ENCODE measurements at regions not wholly inside any gene's neighbourhood (a gene's known extent, or its start where the extent isn't known, plus 50 kb on each side); places are given as distances from the start of the nearest gene placed in this dataset.

- H3K27me3 ChIP-seq (ENCODE audit: control insufficient read depth, insufficient read depth, low read length): no peaks in the 10 kb centered on the region
These were observed 191.1 kb upstream of the DDI1 start for GRCh38 chr11:103845331-103845730.

GRCh38 chr11:103848686-103849085 lies 187.8 kb upstream of the DDI1 start:
- H3K27ac ChIP-seq (ENCODE audit: insufficient read depth, low read length): no peak overlapping the region
- no peaks in the 10 kb centered on the region for H3K27me3 ChIP-seq (ENCODE audit: control insufficient read depth, insufficient read depth, low read length)
- no peak overlapping the region for H3K4me3 ChIP-seq (replicated peaks in 1 of 4; ENCODE audit: control extremely low read depth in 1 of 4, insufficient read depth in 1 of 4, low read depth in 3 of 4, low read length in 4 of 4)
- no peak overlapping the region for H2AFZ ChIP-seq (ENCODE audit: low read length)
- H3K4me2 ChIP-seq (ENCODE audit: extremely low read depth, insufficient read depth, low read length): no peak overlapping the region
- no peaks in the 10 kb centered on the region for H3K9me3 ChIP-seq (ENCODE audit: control insufficient read depth, insufficient read depth, low read depth, low read length)
- TF ChIP-seq CTCF (conservative IDR thresholded peaks at IDR 0.05 in 1 of 2, IDR thresholded peaks at IDR 0.05 in 1 of 2; ENCODE audit: low read depth in 1 of 2, low read length in 2 of 2) (no peak), EZH2 (IDR thresholded peaks at IDR 0.05; ENCODE audit: low read length, missing control alignments) (no peak)
- H3K4me1 ChIP-seq (ENCODE audit: control insufficient read depth, extremely low read depth, insufficient read depth, low read length): no peaks in the 10 kb centered on the region
- H4K20me1 ChIP-seq (ENCODE audit: control insufficient read depth, extremely low read depth, insufficient read depth, low read length): no peaks in the 10 kb centered on the region
- no peaks in the 10 kb centered on the region for H3K36me3 ChIP-seq (ENCODE audit: control insufficient read depth, insufficient read depth, low read length)
- no peak overlapping the region for H3K9ac ChIP-seq (ENCODE audit: insufficient read depth, low read length)
- DNase-seq (ENCODE audit: low read depth in 2 of 2): no peak
- H3K79me2 ChIP-seq (ENCODE audit: control insufficient read depth, insufficient read depth, low read length): no peaks in the 10 kb centered on the region

More at GRCh38 chr11:103845331-103845730, 191.1 kb upstream of the DDI1 start:
- no peak overlapping the region for H3K4me3 ChIP-seq (replicated peaks in 1 of 4; ENCODE audit: control extremely low read depth in 1 of 4, insufficient read depth in 1 of 4, low read depth in 3 of 4, low read length in 4 of 4)
- TF ChIP-seq CTCF (conservative IDR thresholded peaks at IDR 0.05 in 1 of 2, IDR thresholded peaks at IDR 0.05 in 1 of 2; ENCODE audit: low read depth in 1 of 2, low read length in 2 of 2): no peak
- TF ChIP-seq EZH2 (IDR thresholded peaks at IDR 0.05; ENCODE audit: low read length, missing control alignments): no peak
- H3K9ac ChIP-seq (ENCODE audit: insufficient read depth, low read length): no peak overlapping the region
- H2AFZ ChIP-seq (ENCODE audit: low read length): no peak overlapping the region
- H3K9me3 ChIP-seq (ENCODE audit: control insufficient read depth, insufficient read depth, low read depth, low read length): no peaks in the 10 kb centered on the region
- no peak overlapping the region for H3K27ac ChIP-seq (ENCODE audit: insufficient read depth, low read length)
- no peaks in the 10 kb centered on the region for H3K4me1 ChIP-seq (ENCODE audit: control insufficient read depth, extremely low read depth, insufficient read depth, low read length)
- H3K36me3 ChIP-seq (ENCODE audit: control insufficient read depth, insufficient read depth, low read length): no peaks in the 10 kb centered on the region
- H3K4me2 ChIP-seq (ENCODE audit: extremely low read depth, insufficient read depth, low read length): no peak overlapping the region
- peak in 1 of 2 donors; percentile 57 for DNase-seq (ENCODE audit: low read depth in 2 of 2)
- no peaks in the 10 kb centered on the region for H4K20me1 ChIP-seq (ENCODE audit: control insufficient read depth, extremely low read depth, insufficient read depth, low read length)
- H3K79me2 ChIP-seq (ENCODE audit: control insufficient read depth, insufficient read depth, low read length): no peaks in the 10 kb centered on the region

GRCh38 chr11:103849366-103849765 lies 187.1 kb upstream of the DDI1 start:
- H3K27ac ChIP-seq (ENCODE audit: insufficient read depth, low read length): no peak overlapping the region
- no peak for DNase-seq (ENCODE audit: low read depth in 2 of 2)
- no peaks in the 10 kb centered on the region for H3K4me1 ChIP-seq (ENCODE audit: control insufficient read depth, extremely low read depth, insufficient read depth, low read length)
- no peaks in the 10 kb centered on the region for H4K20me1 ChIP-seq (ENCODE audit: control insufficient read depth, extremely low read depth, insufficient read depth, low read length)
- no peak overlapping the region for H3K9ac ChIP-seq (ENCODE audit: insufficient read depth, low read length)
- no peak overlapping the region for H2AFZ ChIP-seq (ENCODE audit: low read length)
- H3K9me3 ChIP-seq (ENCODE audit: control insufficient read depth, insufficient read depth, low read depth, low read length): no peaks in the 10 kb centered on the region
- H3K79me2 ChIP-seq (ENCODE audit: control insufficient read depth, insufficient read depth, low read length): no peaks in the 10 kb centered on the region
- no peak overlapping the region for H3K4me3 ChIP-seq (replicated peaks in 1 of 4; ENCODE audit: control extremely low read depth in 1 of 4, insufficient read depth in 1 of 4, low read depth in 3 of 4, low read length in 4 of 4)
- no peaks in the 10 kb centered on the region for H3K36me3 ChIP-seq (ENCODE audit: control insufficient read depth, insufficient read depth, low read length)
- no peak overlapping the region for H3K4me2 ChIP-seq (ENCODE audit: extremely low read depth, insufficient read depth, low read length)
- no peaks in the 10 kb centered on the region for H3K27me3 ChIP-seq (ENCODE audit: control insufficient read depth, insufficient read depth, low read length)
- TF ChIP-seq EZH2 (IDR thresholded peaks at IDR 0.05; ENCODE audit: low read length, missing control alignments) (no peak), CTCF (conservative IDR thresholded peaks at IDR 0.05 in 1 of 2, IDR thresholded peaks at IDR 0.05 in 1 of 2; ENCODE audit: low read depth in 1 of 2, low read length in 2 of 2) (no peak)
